Glomerular endothelial cell (primary cell): ENCODE measurements at regions not wholly inside any gene's neighbourhood (a gene's known extent, or its start where the extent isn't known, plus 50 kb on each side); places are given as distances from the start of the nearest gene placed in this dataset.

Experiments
- DNase-seq: peaks from one replicate; pipeline ENCODE4 v3.0.0-alpha.2; 2011; ENCODE audit warnings: low read depth, low spot score; ENCODE audit errors: extremely low read depth

DNA sequence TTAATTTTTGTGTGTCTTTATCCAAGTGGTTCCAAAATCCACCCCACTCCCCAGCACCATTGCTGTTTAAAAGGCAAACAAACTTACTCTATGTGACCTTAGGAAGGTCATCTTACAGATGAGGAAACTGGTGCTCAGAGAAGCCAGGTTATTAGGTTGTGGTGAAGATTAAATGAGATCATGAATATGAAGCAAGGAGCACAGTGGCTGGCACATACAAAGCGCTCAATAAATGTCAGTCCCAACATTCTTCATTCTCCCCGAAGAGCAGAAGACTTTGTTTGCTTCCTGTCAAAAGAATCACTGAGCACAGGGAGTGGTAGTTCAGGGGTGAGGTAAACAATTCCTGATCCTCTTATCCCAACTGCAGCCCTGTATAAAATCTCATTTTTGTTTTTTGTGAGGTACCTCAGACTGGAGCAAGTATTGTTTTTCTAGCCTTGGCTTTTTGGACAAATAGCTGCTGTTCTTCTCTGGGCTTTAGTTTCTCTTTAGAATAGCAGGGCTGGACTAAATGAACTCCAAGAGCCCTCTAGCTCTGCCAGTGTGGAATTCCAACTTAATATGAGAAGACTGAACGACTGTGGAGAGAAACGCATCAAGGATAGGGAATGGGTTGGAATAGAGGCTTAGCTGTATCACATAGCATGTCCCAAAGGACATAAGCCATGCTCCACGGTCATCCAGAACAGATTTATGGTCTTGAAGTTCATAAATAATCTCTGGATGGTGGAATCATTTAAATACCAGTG is 455.3 kb upstream of the USP24 start:
- DNase-seq, result no peak

DNA sequence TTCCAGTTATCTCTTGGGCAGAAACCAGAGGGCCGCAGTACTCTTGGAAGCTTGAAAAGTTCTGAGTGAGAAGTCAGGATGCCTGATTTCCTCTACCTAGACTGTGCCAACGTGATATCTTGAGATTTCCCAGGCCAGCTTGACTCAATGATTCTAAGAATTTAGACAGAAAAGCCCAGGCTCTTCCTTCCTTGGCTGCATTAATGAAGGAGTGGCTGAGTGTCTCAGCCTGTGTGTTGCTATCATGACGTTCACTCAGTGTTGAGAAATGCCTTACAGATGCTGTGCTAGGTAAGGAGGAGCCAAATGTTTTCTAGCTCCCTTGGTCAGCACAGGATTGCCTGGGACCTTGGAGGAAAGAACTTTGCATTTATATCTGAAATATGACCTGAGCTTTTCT is 454.1 kb upstream of the USP24 start:
- no peak for DNase-seq

DNA sequence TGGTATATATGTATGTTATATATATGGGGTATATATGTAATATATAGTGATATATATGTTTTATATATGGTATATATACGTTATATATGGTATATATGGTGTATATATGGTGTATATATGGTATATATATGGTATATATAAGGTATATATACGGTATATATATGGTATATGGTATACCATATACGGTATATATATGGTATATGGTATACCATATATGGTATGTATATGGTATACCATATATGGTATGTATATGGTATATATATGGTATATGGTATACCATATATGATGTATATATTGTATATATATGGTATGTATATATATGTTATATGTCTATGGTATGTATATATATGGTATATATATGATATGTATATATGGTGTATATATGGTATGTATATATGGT is 447.7 kb upstream of the USP24 start:
- DNase-seq, result no peak

DNA sequence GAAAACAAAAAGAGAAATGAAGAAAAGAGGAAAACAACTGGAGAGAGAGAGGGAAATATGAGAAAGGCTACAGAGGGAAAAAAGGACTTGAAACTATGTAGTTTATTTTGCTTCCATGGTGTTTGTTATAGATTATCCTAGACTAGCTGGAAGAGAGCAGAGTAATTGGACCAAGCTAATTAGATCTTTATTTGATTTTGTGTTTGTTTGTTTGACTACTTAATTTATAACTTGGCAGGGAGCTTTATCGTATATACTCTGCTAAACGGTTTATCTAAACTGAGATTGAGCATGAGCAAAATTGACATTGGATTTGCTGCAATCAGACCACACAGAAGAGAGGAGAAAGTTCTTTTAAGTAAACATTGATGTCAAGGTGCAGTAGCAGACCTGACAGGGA is 443.8 kb upstream of the USP24 start:
- DNase-seq, result no peak

DNA sequence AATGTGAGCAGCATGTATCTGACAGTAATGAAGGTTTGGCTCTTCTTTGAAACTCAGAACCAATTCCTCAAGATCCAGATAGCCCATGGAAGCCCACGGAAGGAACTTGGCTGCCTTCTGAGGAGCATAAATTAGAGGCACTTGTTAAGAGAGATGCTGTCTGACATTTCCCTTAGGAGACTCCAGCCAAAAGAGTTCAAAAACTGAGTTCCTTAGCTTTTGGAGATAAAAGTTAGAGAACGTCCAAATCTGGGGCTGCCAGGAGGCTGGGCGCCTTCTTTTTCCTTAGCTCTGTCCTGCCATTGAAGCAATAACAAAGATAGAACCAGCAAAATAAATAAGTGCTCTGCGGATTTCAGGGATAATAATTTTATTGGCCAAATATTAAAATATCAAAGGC is 439.6 kb upstream of the USP24 start:
- no peak for DNase-seq

DNA sequence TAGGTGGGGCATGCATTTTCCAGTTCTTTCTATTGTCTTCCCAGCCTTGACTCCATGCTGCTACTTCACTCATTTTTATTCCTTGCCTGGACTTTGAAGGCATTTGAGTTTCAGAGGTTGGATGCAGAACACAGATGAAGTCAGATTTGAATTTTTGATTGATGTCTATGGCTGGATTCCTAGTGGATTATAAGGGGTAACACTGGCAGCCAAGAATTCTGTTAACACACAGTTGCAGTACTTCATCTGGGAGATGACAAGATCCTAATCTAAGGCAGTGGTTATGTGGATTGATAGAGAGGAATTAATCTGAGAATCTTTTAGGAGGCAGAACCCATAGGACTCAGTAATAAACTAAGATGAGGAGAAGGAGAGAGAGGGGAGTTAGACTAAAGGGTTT is 439.0 kb upstream of the USP24 start:
- DNase-seq, result no peak

DNA sequence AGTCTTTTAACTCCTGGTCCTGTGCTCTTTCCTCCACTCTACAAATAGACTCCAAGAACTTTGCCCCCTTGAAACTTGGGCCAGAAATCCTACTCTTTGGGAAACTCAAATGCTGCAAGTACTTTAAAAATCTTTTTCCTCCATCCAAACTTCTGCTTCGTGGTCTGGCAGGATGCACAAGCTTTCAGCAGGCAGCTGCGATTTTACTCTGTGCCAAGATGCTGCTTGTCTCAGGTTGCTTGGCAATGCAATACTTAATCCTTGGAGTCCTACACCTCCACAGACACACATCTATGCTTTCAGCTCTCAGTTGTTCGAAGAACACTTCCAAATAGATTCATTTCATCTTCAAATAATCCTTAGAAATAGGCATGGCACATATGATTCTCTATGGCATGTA is 435.3 kb upstream of the USP24 start:
- no peak for DNase-seq

DNA sequence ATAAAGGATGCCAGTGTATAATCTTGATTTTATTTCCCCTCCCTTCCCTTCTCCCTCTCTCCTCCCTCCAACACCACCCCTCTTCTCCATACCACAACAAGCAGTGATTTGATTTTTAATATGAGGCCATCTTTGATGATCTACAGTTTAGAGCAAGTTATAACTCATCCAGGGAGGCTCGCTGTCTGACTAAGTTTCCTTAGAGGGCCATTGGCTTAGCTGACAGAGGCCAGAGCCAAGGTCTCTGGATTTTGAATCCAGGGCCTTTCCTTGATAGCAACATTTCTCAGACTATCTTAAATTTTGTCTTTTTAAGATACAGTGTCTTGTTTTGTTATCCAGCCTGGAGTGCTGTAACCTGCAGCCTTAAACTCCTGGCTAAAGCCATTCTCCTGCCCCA is 431.0 kb upstream of the USP24 start:
- no peak for DNase-seq

DNA sequence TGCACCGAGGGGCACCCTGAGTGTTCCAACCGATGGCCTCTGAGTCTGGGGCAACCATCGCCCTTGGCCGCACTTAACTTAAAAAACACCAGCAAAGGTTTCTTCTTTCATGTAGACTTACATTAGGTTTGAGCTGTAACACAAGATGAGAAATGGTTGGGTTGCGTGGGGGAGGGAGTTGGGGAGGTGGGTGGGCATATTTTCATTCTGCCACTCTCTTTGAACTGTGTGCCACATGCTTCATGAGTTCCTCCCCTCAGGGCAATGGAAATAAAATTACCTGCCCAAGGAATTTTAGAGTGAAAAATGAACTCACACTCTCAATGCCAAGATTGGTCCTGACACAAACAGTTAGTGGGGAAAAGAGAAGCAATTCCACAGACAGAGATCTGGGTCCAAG is 430.1 kb upstream of the USP24 start:
- DNase-seq, result no peak

DNA sequence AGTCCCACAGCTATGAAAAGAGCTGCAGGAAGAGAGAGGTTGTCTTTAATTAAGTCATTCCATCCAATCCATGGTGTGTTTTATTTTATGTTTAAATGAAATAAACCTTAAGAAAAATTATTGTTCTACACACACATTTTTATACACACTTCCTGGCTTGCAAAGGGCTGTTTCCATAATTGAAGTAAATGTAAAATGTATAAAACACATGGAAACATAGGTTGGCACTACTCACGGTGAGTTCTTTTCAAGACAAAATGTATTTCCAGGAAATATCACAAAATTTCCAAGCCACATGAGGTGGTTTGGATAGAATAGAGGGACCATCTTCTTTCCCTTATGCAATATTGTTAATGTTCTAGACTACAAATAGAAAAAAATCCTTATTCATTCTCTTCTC is 426.8 kb upstream of the USP24 start:
- no peak for DNase-seq

DNA sequence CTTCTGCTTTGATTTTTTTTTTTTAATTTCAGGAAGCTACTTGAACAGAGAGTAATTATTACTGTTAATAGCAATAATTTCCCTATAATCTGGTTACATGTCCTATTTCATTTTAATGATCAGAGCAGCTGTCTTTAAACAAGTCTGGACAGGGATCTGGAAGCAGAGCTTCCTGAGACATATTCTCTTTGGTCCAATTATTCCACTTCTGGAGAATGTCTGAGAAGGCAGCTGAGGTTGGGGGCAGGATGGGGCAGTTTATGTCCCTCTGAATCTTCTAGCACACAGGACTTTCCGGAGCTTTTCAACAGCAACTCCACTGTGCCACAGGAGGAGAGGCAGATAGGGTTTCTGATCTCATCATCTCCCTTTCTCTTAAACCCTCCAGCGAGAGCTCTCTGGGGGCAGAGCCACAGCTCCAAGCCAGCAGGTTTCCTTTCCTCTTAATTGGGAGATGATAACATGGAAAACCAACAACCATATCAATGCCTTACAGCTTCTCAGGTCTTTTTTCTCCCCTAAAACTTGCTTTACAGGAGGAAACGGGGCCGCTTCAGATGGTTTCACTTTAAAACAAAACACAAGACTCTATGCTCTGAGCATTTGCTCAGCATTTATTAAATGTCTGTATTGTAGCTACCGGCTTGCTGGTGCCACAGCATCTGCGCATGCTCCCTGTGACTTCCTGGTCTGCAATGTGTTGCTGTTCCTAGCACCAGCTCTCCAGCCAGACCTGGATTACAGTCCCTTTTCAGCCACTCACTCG is 425.7 kb upstream of the USP24 start:
- DNase-seq, result no peak

DNA sequence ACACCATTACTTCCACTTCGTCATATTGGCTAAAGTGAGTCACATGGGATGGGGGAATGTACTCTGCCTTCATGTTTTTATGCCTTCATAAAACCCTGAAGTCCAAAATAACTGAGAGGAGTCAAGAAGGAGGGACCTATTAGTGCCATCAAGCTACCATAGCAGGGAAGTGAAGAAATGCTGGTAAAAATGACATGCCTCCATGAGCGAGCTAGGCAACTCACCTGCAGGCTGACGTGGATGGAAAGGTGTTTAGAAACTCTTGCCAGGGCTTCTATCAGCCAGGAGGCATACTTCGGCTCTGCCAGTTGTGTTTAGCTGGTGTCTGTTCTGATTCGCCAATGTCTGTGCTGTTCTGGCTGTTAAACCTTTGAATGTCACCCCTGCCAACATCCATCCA is 424.4 kb upstream of the USP24 start:
- no peak for DNase-seq

DNA sequence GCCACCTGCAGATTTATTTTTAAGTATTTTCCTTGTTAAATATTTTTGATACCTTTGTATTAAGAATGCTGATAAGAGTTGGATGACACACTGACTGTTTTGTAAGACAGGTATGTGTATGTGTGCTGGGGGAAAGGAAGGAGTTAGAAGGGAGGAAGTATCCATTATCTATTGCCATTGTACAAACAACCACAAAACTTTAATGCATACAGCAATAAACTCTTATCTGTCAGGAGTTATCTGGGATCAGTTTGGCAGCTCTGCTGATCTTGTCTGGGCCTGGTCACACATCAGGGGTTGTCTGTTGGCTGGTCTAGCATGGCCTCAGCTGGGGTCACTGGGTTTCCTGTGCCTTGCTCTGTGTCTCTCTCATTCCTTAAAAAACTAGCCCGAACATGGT is 423.9 kb upstream of the USP24 start:
- no peak for DNase-seq

DNA sequence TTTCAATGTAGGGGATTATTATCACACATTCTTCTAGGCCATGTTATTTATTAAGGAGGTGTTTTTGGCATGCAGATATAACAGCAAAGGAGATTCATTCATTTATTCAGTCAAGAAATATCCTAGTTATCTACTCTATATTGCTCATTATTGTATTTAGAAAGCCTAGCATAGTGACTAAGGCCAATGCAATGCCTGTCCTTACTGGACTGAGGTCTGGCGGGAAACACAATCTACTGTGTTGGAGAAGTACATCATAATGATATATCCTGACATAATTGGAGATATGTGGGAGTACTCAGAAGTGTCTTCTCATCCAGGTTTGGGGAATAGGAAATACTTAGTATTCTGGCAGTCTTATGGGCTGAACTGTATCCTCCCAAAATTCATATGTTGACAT is 421.5 kb upstream of the USP24 start:
- DNase-seq, result no peak

DNA sequence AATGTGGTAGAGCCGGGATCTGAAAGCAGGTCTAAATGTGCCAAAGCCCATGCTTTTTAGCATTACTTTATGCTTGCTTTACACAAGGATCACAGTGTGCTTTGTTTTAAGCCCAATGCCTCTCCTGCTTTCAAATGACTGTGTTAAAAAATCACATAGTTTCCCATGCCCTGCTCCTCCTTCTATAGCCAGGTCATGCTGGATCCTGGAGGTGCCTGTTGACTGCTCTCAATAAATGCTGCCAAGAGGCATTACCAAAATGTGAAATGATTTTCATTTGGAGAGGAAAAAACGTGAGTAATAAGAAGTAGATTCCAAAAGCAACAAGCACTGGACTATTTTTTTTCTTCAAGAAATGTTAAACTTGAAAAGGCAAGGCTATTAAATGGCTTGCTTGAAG is 420.7 kb upstream of the USP24 start:
- no peak for DNase-seq

DNA sequence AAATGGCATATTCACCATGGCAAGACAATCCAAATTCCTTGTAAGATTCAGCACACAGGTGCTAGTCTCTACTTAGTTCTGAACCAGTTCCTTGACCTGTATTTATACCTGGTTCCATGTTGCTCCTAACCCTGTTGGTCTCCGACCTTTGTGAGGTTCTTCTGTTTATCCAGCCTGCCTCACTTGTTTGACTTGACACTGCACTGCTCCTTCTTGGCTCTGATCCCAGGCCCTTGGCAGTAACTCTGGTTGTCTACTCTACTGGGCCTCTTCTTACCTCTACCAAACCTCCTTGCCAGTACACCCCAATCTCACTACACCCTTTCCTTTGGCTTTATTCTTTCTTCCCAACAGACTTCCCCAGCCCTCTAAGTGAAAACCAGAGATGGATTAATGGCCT is 419.4 kb upstream of the USP24 start:
- DNase-seq, result no peak

DNA sequence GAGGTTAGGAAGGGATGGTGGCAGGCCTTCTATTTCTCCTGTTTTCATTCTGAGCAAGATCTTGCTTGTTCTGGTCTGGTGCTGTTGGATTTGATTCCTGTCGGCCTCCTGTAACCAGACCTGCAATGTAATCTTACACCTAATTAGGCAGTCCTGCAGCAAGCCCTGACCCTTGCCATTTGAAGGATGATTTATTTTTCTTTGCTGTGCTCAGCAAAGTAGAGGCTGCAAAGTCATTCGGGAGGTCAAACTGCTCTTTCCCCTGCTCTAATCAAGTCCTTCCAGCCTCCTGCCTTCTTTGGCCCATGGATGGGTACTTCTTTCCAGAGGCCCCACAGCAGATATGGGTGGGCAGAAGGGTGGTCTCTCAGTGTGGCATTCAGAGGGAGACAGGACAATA is 417.7 kb upstream of the USP24 start:
- no peak for DNase-seq

DNA sequence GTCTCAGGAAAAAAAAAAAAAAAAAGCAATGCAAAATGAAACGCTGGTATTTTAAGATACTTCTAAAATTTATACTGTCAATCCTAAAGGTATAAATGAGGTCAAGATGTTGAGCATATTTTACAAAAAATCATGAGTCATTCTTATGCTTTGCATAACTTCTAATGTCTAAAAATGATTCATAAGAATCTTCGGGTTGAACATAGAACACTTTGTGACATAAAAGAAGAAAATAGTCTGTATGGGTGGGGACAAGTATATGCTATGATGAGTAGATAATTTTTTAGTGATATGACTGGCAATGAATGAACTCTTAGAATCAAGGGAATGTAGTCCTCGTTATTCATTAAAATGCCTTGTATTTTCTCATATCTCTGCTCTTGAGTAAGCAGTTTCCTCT is 416.9 kb upstream of the USP24 start:
- DNase-seq, result no peak

DNA sequence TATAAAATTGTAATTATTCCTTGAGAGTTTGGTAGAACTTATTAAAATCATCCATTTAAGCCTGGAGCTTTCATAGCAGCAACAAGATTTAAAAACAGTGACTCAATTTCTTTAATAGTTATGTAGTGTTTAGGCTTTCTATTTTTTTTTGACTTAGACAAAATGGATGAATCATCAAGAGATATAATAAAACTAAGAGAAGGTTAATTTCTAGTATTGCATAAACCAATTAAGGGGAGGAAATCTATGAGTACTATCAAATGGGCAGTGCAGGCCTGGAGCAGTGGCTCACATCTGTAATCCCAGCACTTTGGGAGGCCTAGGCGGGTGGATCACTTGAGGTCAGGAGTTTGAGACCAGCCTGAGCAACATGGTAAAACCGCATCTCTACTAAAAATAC is 416.3 kb upstream of the USP24 start:
- no peak for DNase-seq

DNA sequence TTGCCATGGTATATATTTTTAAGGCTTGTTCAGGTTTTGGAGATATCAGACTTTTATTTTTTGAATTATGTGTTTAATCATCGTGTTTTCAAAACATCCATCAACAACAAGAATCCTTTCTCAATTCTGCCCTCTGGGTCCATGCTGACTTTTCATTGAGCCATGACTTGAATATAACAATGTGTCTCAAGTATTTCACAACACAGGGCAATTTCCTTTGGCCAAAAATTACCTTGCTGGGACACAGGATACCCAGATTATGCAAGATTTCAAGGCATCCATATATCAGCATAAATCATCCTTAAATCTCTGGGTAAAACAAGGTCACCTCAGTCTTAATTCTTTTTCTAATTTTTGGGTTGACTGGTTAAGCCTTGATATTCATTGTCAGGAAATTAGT is 411.2 kb upstream of the USP24 start:
- no peak for DNase-seq

DNA sequence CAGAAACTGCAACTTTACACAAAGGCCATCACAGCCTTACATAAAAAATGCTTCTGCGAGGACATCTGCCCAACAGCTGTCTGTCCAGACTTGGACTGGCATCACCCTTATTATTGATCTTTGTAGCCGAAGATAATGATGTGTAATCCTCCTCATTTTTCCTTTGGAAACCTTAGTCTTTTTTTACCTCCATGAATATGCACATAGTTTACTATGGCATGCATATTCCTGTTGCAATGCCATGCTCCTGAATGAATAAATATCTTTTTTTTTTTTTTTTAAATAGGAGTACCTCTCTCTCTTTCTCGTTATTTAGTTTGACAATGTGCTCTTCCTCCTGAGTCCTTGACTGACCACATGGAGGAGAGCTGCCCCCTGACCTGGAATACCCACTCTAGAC is 409.6 kb upstream of the USP24 start:
- no peak for DNase-seq

DNA sequence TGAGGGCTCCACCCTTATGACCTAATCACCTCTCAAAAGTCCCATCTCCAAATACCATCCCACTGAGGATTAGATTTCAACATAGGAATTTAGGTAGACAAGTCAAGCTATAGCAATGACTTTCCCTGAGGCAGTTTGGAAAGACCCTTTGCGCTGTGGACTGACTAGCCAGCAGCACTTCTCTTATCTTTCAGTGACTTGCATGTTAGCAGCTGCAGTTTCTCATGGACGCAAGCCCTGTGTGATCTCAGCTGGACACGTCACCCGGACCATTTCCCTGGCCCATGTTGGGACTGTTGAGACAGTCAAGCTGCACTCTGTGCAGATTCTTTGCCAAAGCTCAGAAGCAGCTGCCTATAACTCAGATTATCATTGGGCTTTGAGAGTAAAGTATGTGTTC is 408.1 kb upstream of the USP24 start:
- no peak for DNase-seq

DNA sequence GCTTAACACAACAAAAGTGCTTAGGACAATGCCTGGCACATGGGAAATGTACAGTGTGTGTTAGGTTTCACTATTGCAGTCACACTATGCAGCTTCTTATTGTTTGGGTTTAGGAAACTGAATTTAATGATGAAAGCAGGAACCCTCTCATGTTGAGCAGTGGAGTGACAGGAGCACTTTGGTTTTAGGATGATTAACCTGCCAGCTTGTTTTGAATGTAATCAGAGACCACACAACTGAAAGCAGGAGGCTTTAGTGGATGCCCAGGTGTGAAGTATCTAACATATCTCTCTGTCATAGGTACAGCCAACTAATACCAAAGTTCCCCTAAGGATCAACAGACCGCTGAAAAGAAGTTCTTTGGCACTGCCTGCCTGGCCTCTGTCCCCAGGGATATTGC is 406.9 kb upstream of the USP24 start:
- DNase-seq, result no peak
